SK-N-SH treated with all-trans-retinoic acid at 6 μM for 48 hours (cell line): ENCODE measurements at regions not wholly inside any gene's neighbourhood (a gene's known extent, or its start where the extent isn't known, plus 50 kb on each side); places are given as distances from the start of the nearest gene placed in this dataset.

Experiments
- ARNTL ChIP-seq: fragments of 450-650 bp; formaldehyde crosslinking; IDR thresholded peaks from 2 replicates; pipeline ENCODE4 v1.5.0; 2020; ENCODE audit warnings: low read depth, mild to moderate bottlenecking, moderate library complexity, borderline replicate concordance
- BACH2 ChIP-seq: fragments of 250-450 bp; sonication (Bioruptor Pico); IDR thresholded peaks from 2 replicates; pipeline ENCODE4 v1.9.0; 2021; ENCODE audit warnings: mild to moderate bottlenecking, borderline replicate concordance
- CREB5 ChIP-seq: fragments of 250-450 bp; sonication (Bioruptor Pico); IDR thresholded peaks from 2 replicates; pipeline ENCODE4 v1.5.1; 2020; ENCODE audit warnings: low read depth, mild to moderate bottlenecking, moderate library complexity
- CSDC2 ChIP-seq: fragments of 250-450 bp; sonication (Bioruptor Pico); IDR thresholded peaks from 2 replicates; pipeline ENCODE4 v1.5.0; 2020; ENCODE audit warnings: mild to moderate bottlenecking, moderate library complexity
- GLIS3 ChIP-seq: fragments of 250-450 bp; sonication (Bioruptor Pico); IDR thresholded peaks from 2 replicates; pipeline ENCODE4 v1.5.0; 2020; ENCODE audit warnings: mild to moderate bottlenecking, moderate library complexity
- OSR1 ChIP-seq: fragments of 250-450 bp; sonication (Bioruptor Pico); IDR thresholded peaks from 2 replicates; pipeline ENCODE4 v1.8.0; 2022; ENCODE audit warnings: moderate library complexity, mild to moderate bottlenecking, inconsistent platforms
- PATZ1 ChIP-seq: fragments of 250-450 bp; sonication (Bioruptor Pico); IDR thresholded peaks from 2 replicates; pipeline ENCODE4 v1.8.0; 2020; ENCODE audit warnings: mild to moderate bottlenecking, moderate library complexity, borderline replicate concordance
- PPARA ChIP-seq: fragments of 250-450 bp; sonication (Bioruptor Pico); IDR thresholded peaks from 2 replicates; pipeline ENCODE4 v1.5.0; 2020; ENCODE audit warnings: mild to moderate bottlenecking, borderline replicate concordance
- ZC3H10 ChIP-seq: fragments of 250-450 bp; sonication (Bioruptor Pico); IDR thresholded peaks from 2 replicates; pipeline ENCODE4 v1.5.1; 2021; ENCODE audit warnings: mild to moderate bottlenecking, moderate library complexity
- ZFP30 ChIP-seq: fragments of 450-650 bp; formaldehyde crosslinking; IDR thresholded peaks from 2 replicates; pipeline ENCODE4 v1.5.0; 2022; ENCODE audit warnings: mild to moderate bottlenecking, moderate library complexity

- TF ChIP-seq ZC3H10 (CRISPR knock-in tag) (no peak), ZFP30 (CRISPR knock-in tag) (no peak), GLIS3 (CRISPR knock-in tag) (no peak), CSDC2 (CRISPR knock-in tag) (no peak), PATZ1 (CRISPR knock-in tag) (no peak), PPARA (CRISPR knock-in tag) (no peak), BACH2 (CRISPR knock-in tag) (no peak), OSR1 (CRISPR knock-in tag) (no peak), CREB5 (CRISPR knock-in tag) (no peak), ARNTL (CRISPR knock-in tag) (no peak)
Observed at GRCh38 chr5:42985129-42986037, 54.7 kb downstream of the ANXA2R start.
